CD4-positive, CD25-positive, alpha-beta regulatory T cell (primary cell): ENCODE measurements at regions not wholly inside any gene's neighbourhood (a gene's known extent, or its start where the extent isn't known, plus 50 kb on each side); places are given as distances from the start of the nearest gene placed in this dataset.

ENCODE experiments used
- ATAC-seq, 2 donors: fragments of 150-1000 bp; cut with Tn5 transposase; one replicate each; pipeline ENCODE4 v1.10.0; 2021; ENCODE audit warnings: low read depth in 2 of 2, moderate number of reproducible peaks in 2 of 2, moderate library complexity in 1 of 2
- DNase-seq, 3 donors: peaks; one replicate each; pipeline versions ENCODE4 v3.0.0 to v3.0.0-alpha.2; 2012 to 2022; ENCODE audit warnings: mixed read lengths in 1 of 3
- H3K27ac ChIP-seq: one replicate; pipeline ENCODE4 v1.7.0; 2013; ENCODE audit warnings: mild to moderate bottlenecking, low read length; ENCODE audit not compliant: insufficient read depth, poor library complexity, severe bottlenecking
- H3K27me3 ChIP-seq: one replicate; pipeline ENCODE4 v1.7.0; 2013; ENCODE audit warnings: low read length; ENCODE audit not compliant: control insufficient read depth, insufficient read depth
- H3K36me3 ChIP-seq: one replicate; pipeline ENCODE4 v1.7.0; 2013; ENCODE audit warnings: mild to moderate bottlenecking, low read length, moderate library complexity; ENCODE audit not compliant: control insufficient read depth, insufficient read depth
- H3K4me1 ChIP-seq: 2 replicates; pipeline ENCODE4 v1.7.0; 2013; ENCODE audit warnings: mild to moderate bottlenecking, low read length; ENCODE audit not compliant: insufficient read depth, control insufficient read depth, poor library complexity, severe bottlenecking
- H3K4me3 ChIP-seq: one replicate; pipeline ENCODE4 v1.7.0; 2013; ENCODE audit warnings: low read depth, mild to moderate bottlenecking, low read length, moderate library complexity
- H3K9me3 ChIP-seq, 2 experiments: 1 replicate in 1 of 2; 2 replicates in 1 of 2; pipeline ENCODE4 v1.7.0; 2013; ENCODE audit warnings: low read length in 2 of 2, mild to moderate bottlenecking in 1 of 2, moderate library complexity in 1 of 2; ENCODE audit not compliant: control insufficient read depth in 2 of 2
- H3K27ac Mint-ChIP-seq, 3 donors: one replicate each; pipeline ENCODE4 v1.8.0; 2020 to 2022; ENCODE audit warnings: mild to moderate bottlenecking in 3 of 3, mixed read lengths in 3 of 3, moderate library complexity in 2 of 3
- H3K27me3 Mint-ChIP-seq: one replicate; pipeline ENCODE4 v1.8.0; 2022; ENCODE audit warnings: mild to moderate bottlenecking, mixed read lengths
- H3K36me3 Mint-ChIP-seq: one replicate; pipeline ENCODE4 v1.8.0; 2020; ENCODE audit warnings: mixed read lengths
- H3K4me1 Mint-ChIP-seq, 4 donors: one replicate each; pipeline ENCODE4 v1.8.0; 2020 to 2022; ENCODE audit warnings: mixed read lengths in 4 of 4, mild to moderate bottlenecking in 1 of 4
- H3K4me3 Mint-ChIP-seq, 4 donors: one replicate each; pipeline ENCODE4 v1.8.0; 2020 to 2022; ENCODE audit warnings: mild to moderate bottlenecking in 4 of 4, mixed read lengths in 4 of 4, moderate library complexity in 3 of 4
- H3K9me3 Mint-ChIP-seq, 7 donors: one replicate each; pipeline ENCODE4 v1.8.0; 2020 to 2022; ENCODE audit warnings: mixed read lengths in 7 of 7, mild to moderate bottlenecking in 3 of 7, moderate library complexity in 2 of 7

- H3K9me3 Mint-ChIP-seq: no peaks in the 10 kb centered on the region
Observed at GRCh38 chr14:24713404-24713803, 79.4 kb upstream of the GZMB start.

GRCh38 chr14:24712909-24713308 lies 78.9 kb upstream of the GZMB start:
- peaks cover 7% of the 10 kb centered on the region for H3K27me3 ChIP-seq
- H3K36me3 Mint-ChIP-seq: no peaks in the 10 kb centered on the region
- H3K9me3 Mint-ChIP-seq: no peaks in the 10 kb centered on the region
- no peaks in the 10 kb centered on the region for H3K9me3 ChIP-seq
- no peaks in the 10 kb centered on the region for H3K4me1 ChIP-seq
- H3K27ac ChIP-seq: no peak overlapping the region
- ATAC-seq (no peak), DNase-seq (no peak)
- H3K4me3 ChIP-seq: no peak overlapping the region
- H3K36me3 ChIP-seq: no peaks in the 10 kb centered on the region
- H3K4me3 Mint-ChIP-seq: no peak overlapping the region
- peaks cover 6% of the 10 kb centered on the region for H3K27me3 Mint-ChIP-seq
- no peak overlapping the region for H3K27ac Mint-ChIP-seq
- H3K4me1 Mint-ChIP-seq: peaks cover 0 to 2% (median 0%) of the 10 kb centered on the region in 4 donors

More at GRCh38 chr14:24713404-24713803, 79.4 kb upstream of the GZMB start:
- no peaks in the 10 kb centered on the region for H3K36me3 ChIP-seq
- no peak for ATAC-seq
- no peak overlapping the region for H3K4me3 Mint-ChIP-seq
- no peaks in the 10 kb centered on the region for H3K9me3 ChIP-seq
- peaks cover 7% of the 10 kb centered on the region for H3K27me3 ChIP-seq
- H3K4me1 Mint-ChIP-seq: peaks cover 0 to 2% (median 0%) of the 10 kb centered on the region in 4 donors
- no peaks in the 10 kb centered on the region for H3K36me3 Mint-ChIP-seq
- H3K4me3 ChIP-seq: no peak overlapping the region
- no peak overlapping the region for H3K27ac Mint-ChIP-seq
- no peaks in the 10 kb centered on the region for H3K4me1 ChIP-seq
- no peak overlapping the region for H3K27ac ChIP-seq
- DNase-seq: no peak
- H3K27me3 Mint-ChIP-seq: peaks cover 7% of the 10 kb centered on the region

- Mint-ChIP-seq H3K27ac (no peak overlapping the region), H3K4me3 (no peak overlapping the region), H3K27me3 (peaks cover 10% of the 10 kb centered on the region), H3K4me1 (peaks cover 0 to 2% (median 0%) of the 10 kb centered on the region in 4 donors), H3K9me3 (no peaks in the 10 kb centered on the region), H3K36me3 (no peaks in the 10 kb centered on the region)
- no peaks in the 10 kb centered on the region for H3K9me3 ChIP-seq
- H3K27ac ChIP-seq: no peak overlapping the region
- peaks cover 7% of the 10 kb centered on the region for H3K27me3 ChIP-seq
- ATAC-seq (no peak), DNase-seq (no peak)
- H3K4me1 ChIP-seq: no peaks in the 10 kb centered on the region
- H3K36me3 ChIP-seq: no peaks in the 10 kb centered on the region
- no peak overlapping the region for H3K4me3 ChIP-seq
Observed at GRCh38 chr14:24712374-24712773, 78.4 kb upstream of the GZMB start.

- H3K27ac Mint-ChIP-seq: peak overlapping the region in 1 of 3 donors; percentile 45
- H3K27me3 Mint-ChIP-seq: peaks cover 8% of the 10 kb centered on the region
- peaks cover 0 to 2% (median 0%) of the 10 kb centered on the region in 4 donors for H3K4me1 Mint-ChIP-seq
- Histone ChIP-seq H3K36me3 (no peaks in the 10 kb centered on the region), H3K4me3 (no peak overlapping the region), H3K9me3 (no peaks in the 10 kb centered on the region), H3K27me3 (peaks cover under 1% of the 10 kb centered on the region), H3K4me1 (no peaks in the 10 kb centered on the region), H3K27ac (no peak overlapping the region)
- H3K36me3 Mint-ChIP-seq: no peaks in the 10 kb centered on the region
- peaks cover 0 to 1% (median 0%) of the 10 kb centered on the region in 7 donors for H3K9me3 Mint-ChIP-seq
- DNase-seq (peak; percentile 22 to 64 (median 25)), ATAC-seq (peak in 1 of 2 donors; percentile 56)
- H3K4me3 Mint-ChIP-seq: peak overlapping the region in 2 of 4 donors; percentile 8 to 23
Observed at GRCh38 chr14:24710403-24711112, 76.6 kb upstream of the GZMB start.

- H3K36me3 Mint-ChIP-seq: no peaks in the 10 kb centered on the region
- H3K27ac Mint-ChIP-seq: no peak overlapping the region
- Histone ChIP-seq H3K36me3 (no peaks in the 10 kb centered on the region), H3K9me3 (no peaks in the 10 kb centered on the region), H3K4me3 (no peak overlapping the region), H3K4me1 (no peaks in the 10 kb centered on the region), H3K27ac (no peak overlapping the region), H3K27me3 (peaks cover 2% of the 10 kb centered on the region)
- H3K9me3 Mint-ChIP-seq: peaks cover 0 to 1% (median 0%) of the 10 kb centered on the region in 7 donors
- peaks cover 0 to 2% (median 0%) of the 10 kb centered on the region in 4 donors for H3K4me1 Mint-ChIP-seq
- H3K4me3 Mint-ChIP-seq: no peak overlapping the region
- ATAC-seq (no peak), DNase-seq (no peak)
- peaks cover 13% of the 10 kb centered on the region for H3K27me3 Mint-ChIP-seq
Observed at GRCh38 chr14:24708684-24709083, 74.7 kb upstream of the GZMB start.

GRCh38 chr14:24706351-24706750 lies 72.4 kb upstream of the GZMB start:
- Histone ChIP-seq H3K4me3 (no peak overlapping the region), H3K27ac (no peak overlapping the region)
- ATAC-seq: no peak

GRCh38 chr14:24705840-24706239 lies 71.8 kb upstream of the GZMB start:
- Histone ChIP-seq H3K27me3 (peaks cover 2% of the 10 kb centered on the region), H3K4me1 (no peaks in the 10 kb centered on the region), H3K36me3 (no peaks in the 10 kb centered on the region), H3K27ac (no peak overlapping the region), H3K9me3 (no peaks in the 10 kb centered on the region), H3K4me3 (no peak overlapping the region)
- Mint-ChIP-seq H3K27ac (no peak overlapping the region), H3K4me1 (peaks cover 0 to 2% (median 0%) of the 10 kb centered on the region in 4 donors), H3K27me3 (peaks cover 13% of the 10 kb centered on the region), H3K9me3 (peaks cover 0 to 1% (median 0%) of the 10 kb centered on the region in 7 donors), H3K36me3 (no peaks in the 10 kb centered on the region), H3K4me3 (no peak overlapping the region)
- ATAC-seq: peak in 1 of 2 donors; percentile 25
- no peak for DNase-seq

More at GRCh38 chr14:24706351-24706750, 72.4 kb upstream of the GZMB start:
- no peaks in the 10 kb centered on the region for H3K4me1 ChIP-seq
- H3K9me3 Mint-ChIP-seq: peaks cover 0 to 1% (median 0%) of the 10 kb centered on the region in 7 donors
- no peak overlapping the region for H3K4me3 Mint-ChIP-seq
- H3K27me3 ChIP-seq: peaks cover 2% of the 10 kb centered on the region
- H3K27ac Mint-ChIP-seq: no peak overlapping the region
- H3K4me1 Mint-ChIP-seq: peaks cover 0 to 2% (median 0%) of the 10 kb centered on the region in 4 donors
- H3K9me3 ChIP-seq: no peaks in the 10 kb centered on the region
- no peaks in the 10 kb centered on the region for H3K36me3 Mint-ChIP-seq
- peaks cover 13% of the 10 kb centered on the region for H3K27me3 Mint-ChIP-seq
- no peak for DNase-seq
- H3K36me3 ChIP-seq: no peaks in the 10 kb centered on the region

- Histone ChIP-seq H3K4me1 (no peaks in the 10 kb centered on the region), H3K27me3 (peaks cover 5% of the 10 kb centered on the region), H3K36me3 (no peaks in the 10 kb centered on the region), H3K4me3 (no peak overlapping the region), H3K27ac (no peak overlapping the region), H3K9me3 (no peaks in the 10 kb centered on the region)
- ATAC-seq (no peak), DNase-seq (peak in 1 of 3 donors; percentile 6)
- Mint-ChIP-seq H3K4me3 (no peak overlapping the region), H3K27me3 (peaks cover 5% of the 10 kb centered on the region), H3K27ac (no peak overlapping the region), H3K4me1 (peaks cover 0 to 10% (median 5%) of the 10 kb centered on the region in 4 donors), H3K9me3 (no peaks in the 10 kb centered on the region), H3K36me3 (no peaks in the 10 kb centered on the region)
Observed at GRCh38 chr14:24701062-24701461, 67.1 kb upstream of the GZMB start.
